ENCODE measurements at regions not wholly inside any gene's neighbourhood (a gene's known extent, or its start where the extent isn't known, plus 50 kb on each side); places are given as distances from the start of the nearest gene placed in this dataset.

DNA sequence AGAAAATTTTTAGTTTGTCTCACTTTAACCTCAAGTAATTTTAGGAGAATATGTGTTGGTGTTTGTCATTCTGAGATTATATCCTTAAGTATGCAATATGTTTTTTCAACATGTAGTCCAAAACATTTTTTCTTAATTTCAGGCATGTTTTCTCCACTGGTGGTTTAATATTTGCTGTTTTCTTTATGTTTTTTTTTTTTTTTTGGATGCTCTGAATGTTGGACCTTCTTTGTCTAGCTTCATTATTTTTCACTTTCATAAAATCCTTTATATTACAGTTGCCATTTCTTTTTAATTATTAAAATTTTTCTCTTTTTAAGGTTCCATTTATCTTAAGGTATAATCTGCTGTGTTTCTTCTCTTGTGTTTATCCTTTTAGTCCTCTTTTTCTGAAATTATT, 342.2 kb upstream of the DUSP10 start:
- H3K4me3 Mint-ChIP-seq, result no peak overlapping the region
- H3K27me3 Mint-ChIP-seq, result peaks cover 9 to 21% (median 20%) of the 10 kb centered on the region in 3 donors
- peaks cover 0 to 14% (median 0%) of the 10 kb centered on the region in 7 donors for H3K9me3 Mint-ChIP-seq
- no peak overlapping the region for H3K27ac Mint-ChIP-seq
- DNase-seq (no peak), ATAC-seq (ENCODE audit: low read depth in 2 of 2) (no peak)
- H3K4me1 Mint-ChIP-seq, result no peaks in the 10 kb centered on the region
- H3K36me3 Mint-ChIP-seq, result peaks cover 0 to 8% of the 10 kb centered on the region in 2 donors

DNA sequence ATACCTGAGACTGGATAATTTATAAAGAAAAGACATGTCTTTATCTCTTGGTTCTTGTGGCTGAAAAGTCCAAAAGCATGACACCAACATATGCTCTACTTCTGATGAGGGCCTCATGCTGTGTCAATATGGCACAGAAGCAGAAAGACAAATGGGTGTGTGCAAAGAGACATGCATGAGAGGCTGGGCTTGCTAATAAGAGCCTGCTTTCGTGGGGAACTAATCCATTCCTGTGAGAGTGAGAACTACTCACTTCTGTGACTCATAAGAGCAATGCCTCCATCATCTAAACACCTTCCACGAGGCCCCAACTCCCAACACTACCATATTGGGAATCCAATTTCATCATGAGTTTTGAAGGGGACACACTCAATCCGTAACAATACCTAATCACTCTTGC, 340.0 kb upstream of the DUSP10 start:
- Mint-ChIP-seq H3K9me3 (peaks cover 0 to 14% (median 0%) of the 10 kb centered on the region in 7 donors), H3K36me3 (peaks cover 0 to 8% of the 10 kb centered on the region in 2 donors), H3K4me3 (no peak overlapping the region), H3K27me3 (peaks cover 9 to 18% (median 17%) of the 10 kb centered on the region in 3 donors), H3K27ac (no peak overlapping the region), H3K4me1 (no peaks in the 10 kb centered on the region)
- DNase-seq (no peak), ATAC-seq (ENCODE audit: low read depth in 2 of 2) (no peak)

DNA sequence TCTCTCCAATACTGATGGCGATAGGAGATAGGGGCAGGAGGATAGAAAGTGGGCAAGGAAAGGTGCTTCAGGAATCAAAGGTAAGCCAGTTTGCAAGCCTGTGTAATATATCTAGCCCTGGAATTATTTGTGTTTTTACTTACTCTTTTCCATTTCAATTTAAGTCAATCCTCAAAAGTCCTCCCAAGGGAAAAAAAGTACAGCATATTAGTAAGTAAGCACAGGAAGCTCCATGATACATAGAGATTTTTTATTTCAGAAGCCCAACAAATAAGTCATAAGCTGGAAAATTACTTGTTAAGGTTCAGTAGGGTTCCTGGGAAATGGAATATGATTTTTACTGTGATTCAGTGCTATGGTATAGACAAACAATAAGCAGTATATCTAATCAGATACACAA, 337.7 kb upstream of the DUSP10 start:
- ATAC-seq (ENCODE audit: low read depth in 2 of 2), result no peak
- H3K27me3 Mint-ChIP-seq, result peaks cover 0 to 4% (median 4%) of the 10 kb centered on the region in 3 donors
- H3K4me3 Mint-ChIP-seq, result no peak overlapping the region
- H3K27ac Mint-ChIP-seq, result no peak overlapping the region
- H3K4me1 Mint-ChIP-seq, result no peaks in the 10 kb centered on the region
- H3K36me3 Mint-ChIP-seq, result no peaks in the 10 kb centered on the region
- DNase-seq, result no peak
- peaks cover 0 to 2% (median 0%) of the 10 kb centered on the region in 7 donors for H3K9me3 Mint-ChIP-seq

DNA sequence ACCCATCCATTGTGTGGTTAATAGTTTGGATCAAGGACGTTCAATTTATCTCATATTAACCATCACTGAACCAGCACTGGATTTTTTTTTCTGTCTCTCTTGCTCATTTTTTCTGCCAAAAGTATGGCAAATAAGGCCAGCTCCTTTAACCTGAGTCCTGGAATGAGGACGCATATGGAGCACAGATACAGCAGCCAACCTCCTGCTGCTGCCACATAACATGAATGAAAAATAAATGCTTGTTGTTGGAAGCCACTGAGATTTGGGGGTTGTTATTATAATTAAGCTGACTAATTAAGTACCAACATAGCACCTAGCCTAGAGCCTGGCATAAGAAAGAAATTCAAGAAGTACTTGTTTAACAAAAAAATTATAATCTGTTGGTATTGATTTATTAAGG, 335.3 kb upstream of the DUSP10 start:
- H3K4me1 Mint-ChIP-seq, result peaks cover 0 to 3% (median 0%) of the 10 kb centered on the region in 3 donors
- no peaks in the 10 kb centered on the region for H3K36me3 Mint-ChIP-seq
- peaks cover 0 to under 1% (median 0%) of the 10 kb centered on the region in 7 donors for H3K9me3 Mint-ChIP-seq
- no peak overlapping the region for H3K4me3 Mint-ChIP-seq
- peak overlapping the region in 2 of 6 donors; percentile 6 to 55 for H3K27ac Mint-ChIP-seq
- ATAC-seq (ENCODE audit: low read depth in 2 of 2) (no peak), DNase-seq (no peak)
- peaks cover 0 to 4% (median 4%) of the 10 kb centered on the region in 3 donors for H3K27me3 Mint-ChIP-seq

DNA sequence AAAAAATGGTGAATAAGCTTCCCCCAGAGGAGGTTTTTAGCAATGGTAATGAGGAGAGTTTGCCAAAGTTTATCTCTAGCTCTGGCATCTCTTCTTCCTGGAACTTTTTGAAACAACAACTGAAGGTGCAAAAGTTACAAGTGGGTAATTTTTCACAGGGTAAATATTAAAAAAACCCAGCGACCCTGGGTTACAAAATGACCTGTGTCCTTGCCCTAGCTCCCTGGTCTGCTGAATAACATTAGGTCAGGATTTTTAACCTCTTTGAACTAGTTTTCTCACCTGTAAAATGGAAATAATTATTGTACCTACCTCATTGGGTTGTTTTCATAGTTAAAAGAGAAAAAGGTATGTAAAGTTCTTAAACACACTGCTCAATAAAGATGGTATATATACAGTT, 332.4 kb upstream of the DUSP10 start:
- ATAC-seq (ENCODE audit: low read depth in 2 of 2), result no peak
- Mint-ChIP-seq H3K27me3 (peaks cover 0 to 4% (median 2%) of the 10 kb centered on the region in 3 donors), H3K4me1 (peaks cover 0 to 3% (median 0%) of the 10 kb centered on the region in 3 donors), H3K27ac (no peak overlapping the region), H3K36me3 (no peaks in the 10 kb centered on the region), H3K9me3 (no peaks in the 10 kb centered on the region), H3K4me3 (no peak overlapping the region)
- no peak for DNase-seq

DNA sequence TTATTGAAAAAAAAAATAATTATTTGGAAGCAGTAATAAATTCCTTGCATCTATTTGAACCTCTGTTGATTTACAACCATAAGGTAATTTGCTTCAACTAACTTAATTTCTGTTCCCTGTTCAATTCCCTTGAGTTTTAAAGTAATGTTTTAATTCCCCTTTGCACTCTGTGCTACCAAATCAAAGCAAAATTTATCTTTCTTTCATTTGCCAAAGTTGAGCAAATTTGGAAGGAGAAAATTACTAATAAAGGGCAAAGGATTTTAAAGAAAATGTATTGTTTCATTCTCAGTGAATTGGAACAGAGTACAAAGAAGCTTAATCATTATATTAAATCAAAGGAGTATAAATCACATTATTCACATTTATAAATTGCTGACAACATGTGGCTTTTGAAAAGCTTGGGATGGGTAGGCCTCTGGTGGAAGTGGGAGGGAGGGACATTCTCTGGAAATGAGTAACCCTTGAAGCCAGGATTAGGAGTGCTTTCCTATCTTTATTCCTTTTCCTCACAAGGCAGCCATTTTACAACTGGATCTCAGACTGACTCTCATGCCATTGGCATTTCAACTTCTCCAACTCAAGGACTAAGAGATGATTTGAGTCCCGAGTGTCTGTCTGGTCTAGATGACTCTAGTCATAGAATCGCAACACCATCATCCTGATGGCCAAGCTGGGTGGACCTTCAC, 331.6 kb upstream of the DUSP10 start:
- ATAC-seq (ENCODE audit: low read depth in 2 of 2) (no peak), DNase-seq (no peak)
- Mint-ChIP-seq H3K27ac (peak overlapping the region in 1 of 6 donors; percentile 13), H3K9me3 (no peaks in the 10 kb centered on the region), H3K4me1 (peaks cover 0 to 3% (median 0%) of the 10 kb centered on the region in 3 donors), H3K27me3 (peaks cover 0 to 4% (median 0%) of the 10 kb centered on the region in 3 donors), H3K36me3 (no peaks in the 10 kb centered on the region), H3K4me3 (no peak overlapping the region)

DNA sequence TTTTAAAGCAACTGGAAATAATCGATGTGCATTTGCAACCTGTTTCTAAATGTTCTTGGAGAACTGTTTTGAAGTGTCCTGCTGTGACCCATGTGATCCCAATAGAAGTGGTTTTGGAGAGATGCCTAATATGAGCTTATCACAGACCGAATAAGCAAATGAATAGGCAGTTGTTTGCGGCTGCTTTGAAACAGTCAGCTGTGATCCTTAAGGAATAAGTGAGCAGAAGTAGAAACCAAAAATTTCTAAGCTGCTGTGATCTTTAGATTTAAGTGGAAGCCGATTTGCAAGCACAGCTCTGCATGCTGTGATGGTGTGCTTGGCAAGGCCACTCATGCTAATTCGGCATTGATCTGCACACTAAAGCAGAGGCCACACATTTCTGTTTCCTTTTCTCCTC, 329.5 kb upstream of the DUSP10 start:
- H3K4me3 Mint-ChIP-seq, result no peak overlapping the region
- peaks cover 0 to 1% (median 0%) of the 10 kb centered on the region in 7 donors for H3K9me3 Mint-ChIP-seq
- peaks cover 0 to 2% (median 0%) of the 10 kb centered on the region in 3 donors for H3K27me3 Mint-ChIP-seq
- peaks cover 0 to 3% (median 0%) of the 10 kb centered on the region in 3 donors for H3K4me1 Mint-ChIP-seq
- H3K27ac Mint-ChIP-seq, result no peak overlapping the region
- ATAC-seq (ENCODE audit: low read depth in 2 of 2) (no peak), DNase-seq (no peak)
- H3K36me3 Mint-ChIP-seq, result no peaks in the 10 kb centered on the region

DNA sequence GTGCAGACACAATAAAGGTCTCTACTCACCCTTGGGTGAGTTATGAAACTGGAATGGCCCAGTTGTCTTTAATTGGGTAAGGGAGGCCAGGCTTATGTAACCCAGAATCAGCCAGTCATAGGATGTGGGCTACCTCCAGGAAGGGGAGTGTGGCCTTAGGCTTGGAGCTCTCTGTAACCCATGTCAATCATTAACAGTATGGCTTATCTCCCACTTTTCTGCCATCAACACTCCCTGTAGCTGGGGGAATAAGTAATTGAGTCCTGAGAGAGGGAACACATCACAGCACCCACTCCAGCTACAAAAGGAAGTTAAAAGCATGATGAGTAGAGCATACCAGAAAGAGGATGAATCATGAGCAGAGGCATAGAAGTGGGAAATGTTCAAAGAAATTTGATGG, 327.0 kb upstream of the DUSP10 start:
- Mint-ChIP-seq H3K27ac (no peak overlapping the region), H3K9me3 (peaks cover 6 to 23% (median 8%) of the 10 kb centered on the region in 7 donors), H3K4me1 (peaks cover 0 to 3% (median 0%) of the 10 kb centered on the region in 3 donors), H3K27me3 (peaks cover 0 to 7% (median 5%) of the 10 kb centered on the region in 3 donors), H3K4me3 (no peak overlapping the region), H3K36me3 (peaks cover 0 to 6% of the 10 kb centered on the region in 2 donors)
- ATAC-seq (ENCODE audit: low read depth in 2 of 2) (no peak), DNase-seq (no peak)

DNA sequence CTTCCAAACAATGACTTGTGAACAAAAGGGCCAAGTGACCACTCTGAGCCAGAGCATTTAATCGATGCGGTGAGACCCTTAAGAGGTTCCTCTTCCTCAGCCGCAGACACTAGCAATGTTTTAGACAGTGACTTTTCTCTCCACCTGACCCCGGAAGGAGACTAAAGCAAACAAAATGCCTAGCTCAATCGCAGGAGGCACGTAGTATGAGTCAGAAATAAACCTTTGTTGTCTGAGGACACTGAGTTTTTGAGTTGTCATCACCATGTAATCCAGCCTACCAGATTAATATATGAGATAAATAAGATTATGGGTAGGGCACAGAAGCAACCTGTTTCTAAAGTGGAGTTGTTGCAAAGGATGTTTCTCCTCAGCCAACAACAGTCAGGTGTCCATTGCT, 326.2 kb upstream of the DUSP10 start:
- no peak overlapping the region for H3K27ac Mint-ChIP-seq
- no peak for DNase-seq

DNA sequence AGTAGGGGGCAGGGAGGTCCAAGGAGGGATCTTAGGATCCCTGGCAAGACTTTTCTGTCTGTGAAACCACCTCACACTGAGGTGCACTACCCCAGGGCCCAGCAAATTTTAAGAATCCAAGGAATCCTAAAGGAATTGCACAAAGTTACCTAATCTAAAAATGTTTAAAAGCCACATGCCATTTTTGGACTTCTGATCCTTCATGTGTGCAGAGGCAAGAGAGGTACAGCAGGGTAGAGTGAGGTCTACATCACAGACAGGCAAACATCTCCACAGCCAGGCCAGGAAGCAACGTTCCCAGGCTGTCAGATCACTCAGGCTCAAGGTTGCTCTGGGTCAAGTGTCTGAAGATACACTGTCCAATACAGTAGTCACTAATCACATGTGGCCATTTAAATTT, 324.6 kb upstream of the DUSP10 start:
- ATAC-seq (ENCODE audit: low read depth in 2 of 2) (no peak), DNase-seq (no peak)
- Mint-ChIP-seq H3K9me3 (peaks cover 7 to 27% (median 10%) of the 10 kb centered on the region in 7 donors), H3K4me3 (no peak overlapping the region), H3K27ac (no peak overlapping the region), H3K36me3 (peaks cover 0 to 8% of the 10 kb centered on the region in 2 donors), H3K4me1 (no peaks in the 10 kb centered on the region), H3K27me3 (peaks cover 0 to 15% (median 8%) of the 10 kb centered on the region in 3 donors)

More for the DNA sequence above, 326.2 kb upstream of the DUSP10 start:
- Mint-ChIP-seq H3K27me3 (peaks cover 0 to 13% (median 8%) of the 10 kb centered on the region in 3 donors), H3K4me1 (peaks cover 0 to 3% (median 0%) of the 10 kb centered on the region in 3 donors), H3K9me3 (peaks cover 7 to 27% (median 10%) of the 10 kb centered on the region in 7 donors), H3K4me3 (no peak overlapping the region), H3K36me3 (peaks cover 0 to 8% of the 10 kb centered on the region in 2 donors)
- ATAC-seq (ENCODE audit: low read depth in 2 of 2), result no peak

DNA sequence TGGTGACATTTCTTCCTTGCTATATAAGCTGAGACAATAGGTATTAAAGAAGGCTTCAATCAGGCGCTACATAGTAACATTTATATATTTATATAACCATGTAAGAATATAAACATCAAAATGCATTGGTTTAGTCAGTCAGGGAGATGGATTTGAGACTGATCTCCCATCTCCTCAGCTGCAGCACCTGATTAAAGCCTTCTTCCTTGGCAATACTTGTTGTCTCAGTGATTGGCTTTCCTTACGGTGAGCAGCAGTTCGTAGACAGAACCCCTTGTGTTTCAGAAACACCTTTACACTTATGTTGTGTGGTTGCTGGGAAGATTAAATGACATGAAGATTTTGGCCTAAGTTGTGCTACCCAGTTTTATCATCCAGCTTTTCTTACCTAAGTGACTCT, 323.3 kb upstream of the DUSP10 start:
- Mint-ChIP-seq H3K36me3 (peaks cover 0 to 8% of the 10 kb centered on the region in 2 donors), H3K9me3 (peaks cover 7 to 27% (median 10%) of the 10 kb centered on the region in 7 donors), H3K4me1 (no peaks in the 10 kb centered on the region), H3K4me3 (no peak overlapping the region), H3K27ac (no peak overlapping the region), H3K27me3 (peaks cover 0 to 15% (median 8%) of the 10 kb centered on the region in 3 donors)
- no peak for DNase-seq
- ATAC-seq (ENCODE audit: low read depth in 2 of 2), result no peak

DNA sequence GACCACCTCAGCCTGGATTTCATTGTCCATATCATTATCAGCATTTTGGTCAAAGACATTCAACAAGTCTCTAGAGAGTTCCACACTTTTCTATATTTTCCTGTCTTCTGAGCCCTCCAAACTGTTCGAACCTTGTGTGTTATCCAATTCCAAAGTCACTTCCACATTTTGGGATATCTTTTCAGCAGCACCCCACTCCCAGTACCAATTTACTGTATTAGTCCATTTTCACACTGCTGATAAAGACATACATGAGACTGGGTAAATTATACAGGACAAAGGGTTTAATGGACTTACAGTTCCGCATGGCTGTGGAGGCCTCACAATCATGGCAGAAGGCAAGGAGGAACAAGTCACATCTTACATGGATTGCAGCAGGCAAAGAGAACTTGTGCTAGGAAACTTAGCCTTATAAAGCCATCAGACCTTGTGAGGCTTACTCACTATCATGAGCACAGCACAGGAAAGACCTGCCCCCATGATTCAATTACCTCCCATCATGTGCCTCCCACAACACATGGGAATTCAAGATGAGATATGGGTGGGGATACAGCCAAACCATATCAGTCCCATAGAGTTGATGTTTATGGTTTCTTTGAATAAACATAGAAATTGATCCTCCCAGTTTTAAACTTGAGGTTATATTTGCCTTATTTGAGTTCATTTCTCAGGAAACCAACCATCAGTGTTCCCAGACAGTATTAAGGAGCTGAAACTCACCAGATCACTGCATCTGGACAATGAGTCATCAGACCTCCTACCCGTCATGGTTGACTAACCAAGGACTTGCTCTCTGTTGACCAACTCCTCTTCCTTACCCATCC, 322.7 kb upstream of the DUSP10 start:
- Mint-ChIP-seq H3K27ac (no peak overlapping the region), H3K4me1 (no peaks in the 10 kb centered on the region)

DNA sequence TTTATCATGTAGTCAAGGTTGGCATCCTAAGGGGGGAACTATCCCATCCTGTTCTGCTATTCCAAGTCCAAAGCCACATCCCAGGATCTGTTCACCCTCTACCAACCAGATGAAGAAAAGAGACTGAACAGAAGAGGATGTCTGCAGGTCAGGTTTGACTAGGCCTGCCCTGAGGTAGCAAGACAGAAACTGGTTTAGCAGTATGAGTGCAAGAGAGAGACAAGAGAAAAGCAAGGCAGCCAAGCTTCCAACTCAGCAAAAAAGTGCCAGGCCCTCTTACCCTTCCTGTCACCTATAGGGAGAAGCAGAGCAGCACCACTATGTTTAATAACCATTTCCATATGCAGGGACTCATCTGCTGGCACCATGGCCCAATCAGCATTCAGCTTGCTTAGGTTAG, 320.8 kb upstream of the DUSP10 start:
- H3K27me3 Mint-ChIP-seq, result peaks cover 0 to 15% (median 8%) of the 10 kb centered on the region in 3 donors
- ATAC-seq (ENCODE audit: low read depth in 2 of 2) (no peak), DNase-seq (no peak)
- H3K36me3 Mint-ChIP-seq, result peaks cover 0 to 8% of the 10 kb centered on the region in 2 donors
- peaks cover 7 to 27% (median 10%) of the 10 kb centered on the region in 7 donors for H3K9me3 Mint-ChIP-seq
- H3K27ac Mint-ChIP-seq, result no peak overlapping the region
- no peaks in the 10 kb centered on the region for H3K4me1 Mint-ChIP-seq
- H3K4me3 Mint-ChIP-seq, result no peak overlapping the region

More for the DNA sequence above, 322.7 kb upstream of the DUSP10 start:
- ATAC-seq (ENCODE audit: low read depth in 2 of 2) (no peak), DNase-seq (no peak)
- Mint-ChIP-seq H3K36me3 (peaks cover 0 to 8% of the 10 kb centered on the region in 2 donors), H3K9me3 (peaks cover 7 to 27% (median 10%) of the 10 kb centered on the region in 7 donors), H3K27me3 (peaks cover 0 to 15% (median 8%) of the 10 kb centered on the region in 3 donors), H3K4me3 (no peak overlapping the region)
